Vagina (tissue), 2 donors: ENCODE measurements at regions not wholly inside any gene's neighbourhood (a gene's known extent, or its start where the extent isn't known, plus 50 kb on each side); places are given as distances from the start of the nearest gene placed in this dataset.

Experiments used
- CTCF ChIP-seq, 3 experiments: fragments of 450-650 bp in 2 of 3; fragments of 200-600 bp in 1 of 3; sonication (generic) in 1 of 3; IDR thresholded peaks; one replicate each; pipeline ENCODE4 v1.5.1; 2017 to 2019; ENCODE audit warnings: antibody characterized with exemption in 3 of 3, mild to moderate bottlenecking in 2 of 3, moderate library complexity in 2 of 3
- POLR2A ChIP-seq, 2 donors: fragments of 450-650 bp; IDR thresholded peaks; one replicate each; pipeline ENCODE4 v1.6.1; 2017; ENCODE audit warnings: antibody characterized with exemption in 2 of 2, mild to moderate bottlenecking in 2 of 2, moderate library complexity in 2 of 2
- POLR2AphosphoS5 ChIP-seq, 2 donors: sonication (generic); formaldehyde crosslinking; IDR thresholded peaks; one replicate each; pipeline ENCODE4 v1.9.0; 2017; ENCODE audit warnings: antibody characterized with exemption in 2 of 2, mild to moderate bottlenecking in 2 of 2, low read depth in 1 of 2; ENCODE audit not compliant: insufficient read depth in 1 of 2

- TF ChIP-seq CTCF (IDR thresholded peaks at IDR 0.05) (no peak), POLR2AphosphoS5 (IDR thresholded peaks at IDR 0.05; ENCODE audit: insufficient read depth in 1 of 2, low read depth in 1 of 2) (no peak), POLR2A (IDR thresholded peaks at IDR 0.05) (no peak)
Measured at GRCh38 chr4:160819791-160820190, 1344.0 kb downstream of the FSTL5 start.
